Upper lobe of left lung (tissue), 6 donors: ENCODE measurements at regions not wholly inside any gene's neighbourhood (a gene's known extent, or its start where the extent isn't known, plus 50 kb on each side); places are given as distances from the start of the nearest gene placed in this dataset.

Source experiments
- ATAC-seq, 2 donors: fragments of 200-7000 bp; cut with Tn5 transposase; one replicate each; pipeline ENCODE4 v1.9.1; 2022; ENCODE audit warnings: mild to moderate bottlenecking in 2 of 2, moderate library complexity in 2 of 2; ENCODE audit not compliant: low FRiP score in 2 of 2
- DNase-seq, 2 donors: peaks; one replicate each; pipeline ENCODE4 v3.0.0-alpha.2; 2019 to 2020
- H3K27ac ChIP-seq, 4 donors: fragments of 200-600 bp; sonication (generic); one replicate each; pipeline ENCODE4 v1.5.1; 2016 to 2019
- H3K27me3 ChIP-seq, 4 donors: fragments of 200-600 bp; sonication (generic); one replicate each; pipeline ENCODE4 v1.5.1; 2017 to 2019
- H3K36me3 ChIP-seq, 4 donors: fragments of 200-600 bp; sonication (generic); one replicate each; pipeline ENCODE4 v1.5.1; 2016 to 2019
- H3K4me1 ChIP-seq, 4 donors: fragments of 200-600 bp; sonication (generic); one replicate each; pipeline ENCODE4 v1.5.1; 2018 to 2019
- H3K4me3 ChIP-seq, 4 donors: fragments of 200-600 bp; sonication (generic); one replicate each; pipeline ENCODE4 v1.5.1; 2017 to 2019; ENCODE audit warnings: mild to moderate bottlenecking in 2 of 4, moderate library complexity in 1 of 4
- H3K9me3 ChIP-seq, 4 donors: fragments of 200-600 bp; sonication (generic); one replicate each; pipeline ENCODE4 v1.5.1; 2018 to 2019
- EP300 ChIP-seq, 4 donors: sonication (generic); formaldehyde crosslinking; IDR thresholded peaks; one replicate each; pipeline ENCODE4 v1.5.1; 2017; ENCODE audit warnings: antibody characterized with exemption in 4 of 4, control low read depth in 2 of 4
- POLR2A ChIP-seq, 4 donors: fragments of 450-650 bp; IDR thresholded peaks; one replicate each; pipeline ENCODE4 v1.5.1; 2016 to 2017; ENCODE audit warnings: antibody characterized with exemption in 4 of 4, mild to moderate bottlenecking in 2 of 4
- POLR2AphosphoS5 ChIP-seq, 2 donors: sonication (generic); formaldehyde crosslinking; IDR thresholded peaks; one replicate each; pipeline ENCODE4 v1.5.1; 2017; ENCODE audit warnings: antibody characterized with exemption in 2 of 2
- WGBS, 2 donors: methylation state at CpG; one replicate each; pipeline ENCODE4 v1.1.5; 2017 to 2018; 5-methylcytosine and 5-hydroxymethylcytosine counted together
- TF ChIP-seq, protein P1 (sequence below), 6 experiments: fragments of 450-650 bp in 4 of 6; fragments of 200-600 bp in 2 of 6; sonication (generic) in 2 of 6; IDR thresholded peaks; one replicate each; pipeline ENCODE4 v1.5.1; 2016 to 2019; ENCODE audit warnings: antibody characterized with exemption in 6 of 6
- donor health status: DM: no; HTN: no; CAD: no; lungs with moderate emphysema.
- donor health status: DM: no; HTN: yes; CAD: no; lungs with severe emphysema.

GRCh38 chr10:33523236-33523792 is 188.8 kb upstream of the NRP1 start:
- no peaks in the 10 kb centered on the region for H3K9me3 ChIP-seq
- ATAC-seq: no peak
- H3K4me3 ChIP-seq: no peak overlapping the region
- no peak for DNase-seq
- TF ChIP-seq POLR2AphosphoS5 (IDR thresholded peaks at IDR 0.05) (no peak), POLR2A (IDR thresholded peaks at IDR 0.05) (no peak), EP300 (IDR thresholded peaks at IDR 0.05) (no peak)
- TF ChIP-seq, protein P1, sequence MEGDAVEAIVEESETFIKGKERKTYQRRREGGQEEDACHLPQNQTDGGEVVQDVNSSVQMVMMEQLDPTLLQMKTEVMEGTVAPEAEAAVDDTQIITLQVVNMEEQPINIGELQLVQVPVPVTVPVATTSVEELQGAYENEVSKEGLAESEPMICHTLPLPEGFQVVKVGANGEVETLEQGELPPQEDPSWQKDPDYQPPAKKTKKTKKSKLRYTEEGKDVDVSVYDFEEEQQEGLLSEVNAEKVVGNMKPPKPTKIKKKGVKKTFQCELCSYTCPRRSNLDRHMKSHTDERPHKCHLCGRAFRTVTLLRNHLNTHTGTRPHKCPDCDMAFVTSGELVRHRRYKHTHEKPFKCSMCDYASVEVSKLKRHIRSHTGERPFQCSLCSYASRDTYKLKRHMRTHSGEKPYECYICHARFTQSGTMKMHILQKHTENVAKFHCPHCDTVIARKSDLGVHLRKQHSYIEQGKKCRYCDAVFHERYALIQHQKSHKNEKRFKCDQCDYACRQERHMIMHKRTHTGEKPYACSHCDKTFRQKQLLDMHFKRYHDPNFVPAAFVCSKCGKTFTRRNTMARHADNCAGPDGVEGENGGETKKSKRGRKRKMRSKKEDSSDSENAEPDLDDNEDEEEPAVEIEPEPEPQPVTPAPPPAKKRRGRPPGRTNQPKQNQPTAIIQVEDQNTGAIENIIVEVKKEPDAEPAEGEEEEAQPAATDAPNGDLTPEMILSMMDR (IDR thresholded peaks at IDR 0.05): no peak
- no peak overlapping the region for H3K27ac ChIP-seq
- WGBS, 2 donors: 90 to 92% methylated on average over 6 of the region's 6 CpGs
- no peaks in the 10 kb centered on the region for H3K36me3 ChIP-seq
- no peaks in the 10 kb centered on the region for H3K27me3 ChIP-seq
- no peaks in the 10 kb centered on the region for H3K4me1 ChIP-seq

GRCh38 chr10:33521904-33522303 is 187.4 kb upstream of the NRP1 start:
- TF ChIP-seq POLR2A (IDR thresholded peaks at IDR 0.05): no peak
- TF ChIP-seq, protein P1 (IDR thresholded peaks at IDR 0.05): no peak
- TF ChIP-seq POLR2AphosphoS5 (IDR thresholded peaks at IDR 0.05): no peak
- TF ChIP-seq EP300 (IDR thresholded peaks at IDR 0.05): no peak
- Histone ChIP-seq H3K9me3 (no peaks in the 10 kb centered on the region), H3K27me3 (no peaks in the 10 kb centered on the region), H3K27ac (no peak overlapping the region), H3K4me3 (no peak overlapping the region), H3K36me3 (no peaks in the 10 kb centered on the region), H3K4me1 (no peaks in the 10 kb centered on the region)
- 95% methylated on average over 3 of the region's 3 CpGs for WGBS, 2 donors
- DNase-seq (no peak), ATAC-seq (no peak)

- ATAC-seq (no peak), DNase-seq (no peak)
- Histone ChIP-seq H3K27me3 (no peaks in the 10 kb centered on the region), H3K36me3 (no peaks in the 10 kb centered on the region), H3K27ac (no peak overlapping the region), H3K4me3 (no peak overlapping the region), H3K9me3 (no peaks in the 10 kb centered on the region), H3K4me1 (no peaks in the 10 kb centered on the region)
- 23 to 60% methylated on average over 4 of the region's 4 CpGs for WGBS, 2 donors
- TF ChIP-seq, protein P1 (IDR thresholded peaks at IDR 0.05): no peak
- TF ChIP-seq POLR2AphosphoS5 (IDR thresholded peaks at IDR 0.05) (no peak), POLR2A (IDR thresholded peaks at IDR 0.05) (no peak), EP300 (IDR thresholded peaks at IDR 0.05) (no peak)
Observed at GRCh38 chr10:33521062-33521461, 186.6 kb upstream of the NRP1 start.

DNA sequence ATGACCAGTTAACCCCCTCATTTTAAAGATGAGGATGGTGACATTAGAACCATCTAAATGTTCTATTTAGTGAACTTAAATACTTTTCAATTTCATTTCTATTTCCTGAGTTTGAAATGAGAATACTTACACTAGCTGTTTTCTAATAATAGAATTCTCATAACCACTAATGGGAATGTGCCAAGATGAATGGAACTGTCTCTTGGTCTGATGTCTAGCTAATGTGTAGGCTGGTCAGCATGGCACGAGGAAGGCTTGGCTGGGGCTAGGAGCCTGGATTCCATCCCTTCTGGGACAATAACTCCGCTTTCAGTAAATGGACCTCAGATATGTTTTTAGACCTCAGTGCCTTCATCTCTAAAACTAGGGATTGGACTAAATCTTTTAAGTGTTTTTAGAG is 185.8 kb upstream of the NRP1 start:
- H3K4me3 ChIP-seq: no peak overlapping the region
- H3K27ac ChIP-seq: no peak overlapping the region
- no peaks in the 10 kb centered on the region for H3K9me3 ChIP-seq
- no peaks in the 10 kb centered on the region for H3K36me3 ChIP-seq
- no peak for ATAC-seq
- DNase-seq: no peak
- TF ChIP-seq POLR2A (IDR thresholded peaks at IDR 0.05): no peak
- no peak for TF ChIP-seq EP300 (IDR thresholded peaks at IDR 0.05)
- TF ChIP-seq POLR2AphosphoS5 (IDR thresholded peaks at IDR 0.05): no peak
- TF ChIP-seq, protein P1 (IDR thresholded peaks at IDR 0.05): no peak
- 79 to 85% methylated on average over 2 of the region's 2 CpGs for WGBS, 2 donors
- H3K27me3 ChIP-seq: no peaks in the 10 kb centered on the region
- no peaks in the 10 kb centered on the region for H3K4me1 ChIP-seq

- H3K4me3 ChIP-seq: no peak overlapping the region
- H3K9me3 ChIP-seq: no peaks in the 10 kb centered on the region
- no peaks in the 10 kb centered on the region for H3K27me3 ChIP-seq
- no peak overlapping the region for H3K27ac ChIP-seq
- WGBS, 2 donors: 76 to 81% methylated on average over 14 of the region's 14 CpGs
- DNase-seq (no peak), ATAC-seq (no peak)
- no peaks in the 10 kb centered on the region for H3K36me3 ChIP-seq
- TF ChIP-seq EP300 (IDR thresholded peaks at IDR 0.05): no peak
- TF ChIP-seq POLR2A (IDR thresholded peaks at IDR 0.05): no peak
- no peak for TF ChIP-seq POLR2AphosphoS5 (IDR thresholded peaks at IDR 0.05)
- TF ChIP-seq, protein P1 (IDR thresholded peaks at IDR 0.05): no peak
- H3K4me1 ChIP-seq: no peaks in the 10 kb centered on the region
Observed at GRCh38 chr10:33519130-33519860, 184.8 kb upstream of the NRP1 start.
